Mesodermal cell (in vitro differentiated cells): ENCODE measurements at regions not wholly inside any gene's neighbourhood (a gene's known extent, or its start where the extent isn't known, plus 50 kb on each side); places are given as distances from the start of the nearest gene placed in this dataset.

ENCODE experiments used
- H3K27ac ChIP-seq: 2 replicates; pipeline ENCODE4 v1.7.0; 2013; ENCODE audit warnings: mild to moderate bottlenecking, low read depth, low read length, moderate library complexity; ENCODE audit not compliant: severe bottlenecking
- H3K36me3 ChIP-seq: 2 replicates; pipeline ENCODE4 v1.7.1; 2013; ENCODE audit warnings: mild to moderate bottlenecking, low read length, moderate library complexity; ENCODE audit not compliant: control insufficient read depth, insufficient read depth
- H3K4me1 ChIP-seq: one replicate; pipeline ENCODE4 v1.7.1; 2013; ENCODE audit warnings: mild to moderate bottlenecking, low read length; ENCODE audit not compliant: insufficient read depth, control insufficient read depth, poor library complexity, severe bottlenecking
- H3K4me3 ChIP-seq: 2 replicates; pipeline ENCODE4 v1.7.0; 2013; ENCODE audit warnings: low read length, control low read depth, mild to moderate bottlenecking; ENCODE audit not compliant: insufficient read depth, poor library complexity, severe bottlenecking; ENCODE audit errors: extremely low read depth
- H3K9me3 ChIP-seq: 2 replicates; pipeline ENCODE4 v1.7.1; 2013; ENCODE audit warnings: mild to moderate bottlenecking, low read length, moderate library complexity; ENCODE audit not compliant: control insufficient read depth
- WGBS, 2 experiments: methylation state at CpG; one replicate each; pipeline ENCODE4 v1.1.5; 2013; ENCODE audit warnings: missing lambda C conversion rate in 2 of 2; ENCODE audit not compliant: insufficient coverage in 2 of 2; 5-methylcytosine and 5-hydroxymethylcytosine counted together

DNA sequence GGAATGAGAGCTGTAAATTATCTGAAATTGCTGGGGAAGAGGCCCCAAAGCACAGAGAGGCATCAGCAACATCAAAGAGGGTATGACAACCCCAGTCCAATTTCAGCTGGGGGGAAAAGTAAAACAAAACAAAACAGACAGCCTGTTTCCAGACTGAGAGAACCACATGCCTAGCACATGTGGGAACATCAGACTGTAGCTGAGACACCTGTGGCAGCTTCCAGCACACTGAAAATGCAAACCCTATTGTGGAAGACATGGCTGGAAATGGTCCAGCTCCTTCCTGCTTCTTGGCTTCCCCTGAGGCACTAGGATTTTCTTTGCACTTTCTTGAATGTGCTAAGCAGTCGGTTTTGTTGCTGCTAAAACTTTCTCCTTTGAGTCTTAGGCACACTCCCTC lies 240.9 kb upstream of the STS start:
- H3K9me3 ChIP-seq, result no peaks in the 10 kb centered on the region
- no peaks in the 10 kb centered on the region for H3K4me1 ChIP-seq
- no peaks in the 10 kb centered on the region for H3K36me3 ChIP-seq
- WGBS, 2 experiments, result no CpG with 5 or more reads among the region's 1 CpG
- H3K4me3 ChIP-seq, result no peak overlapping the region
- H3K27ac ChIP-seq, result no peak overlapping the region

DNA sequence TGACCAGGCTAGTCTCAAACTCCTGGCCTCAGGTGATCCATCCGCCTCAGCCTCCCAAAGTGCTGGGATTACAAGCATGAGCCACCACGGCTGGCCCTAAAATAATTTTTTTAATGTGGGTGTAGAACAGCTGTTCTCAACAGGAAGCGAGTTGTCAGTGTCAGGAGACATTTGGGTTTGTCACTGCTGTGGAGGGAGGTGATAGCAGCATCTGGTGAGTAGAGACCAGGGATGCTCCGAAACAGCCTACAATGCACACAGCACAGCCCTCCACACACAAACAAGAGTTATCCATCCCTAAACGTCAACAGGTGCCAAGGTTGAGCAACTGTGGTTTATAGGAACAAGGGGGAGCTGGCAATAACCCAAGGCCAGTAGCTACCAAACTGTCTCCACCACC lies 243.4 kb upstream of the STS start:
- Histone ChIP-seq H3K9me3 (no peaks in the 10 kb centered on the region), H3K4me3 (no peak overlapping the region), H3K27ac (no peak overlapping the region), H3K4me1 (no peaks in the 10 kb centered on the region), H3K36me3 (no peaks in the 10 kb centered on the region)
- 95 to 100% methylated on average over 2 to 3 of the region's 5 CpGs for WGBS, 2 experiments

GRCh38 chrX:6898371-6898770 lies 249.1 kb upstream of the STS start:
- Histone ChIP-seq H3K36me3 (no peaks in the 10 kb centered on the region), H3K4me3 (no peak overlapping the region), H3K9me3 (no peaks in the 10 kb centered on the region), H3K27ac (no peak overlapping the region), H3K4me1 (no peaks in the 10 kb centered on the region)
- 80% methylated on average over 2 of the region's 3 CpGs; no CpG with 5 or more reads in 1 of the 2 experiments for WGBS, 2 experiments

GRCh38 chrX:6891404-6891803 lies 256.1 kb upstream of the STS start:
- H3K36me3 ChIP-seq, result no peaks in the 10 kb centered on the region
- H3K27ac ChIP-seq, result no peak overlapping the region
- 80% methylated on average over 1 of the region's 1 CpG; no CpG with 5 or more reads in 1 of the 2 experiments for WGBS, 2 experiments
- H3K9me3 ChIP-seq, result no peaks in the 10 kb centered on the region
- no peak overlapping the region for H3K4me3 ChIP-seq
- H3K4me1 ChIP-seq, result no peaks in the 10 kb centered on the region

- WGBS, 2 experiments, result no CpG with 5 or more reads among the region's 3 CpGs
- Histone ChIP-seq H3K4me1 (no peaks in the 10 kb centered on the region), H3K4me3 (no peak overlapping the region), H3K27ac (no peak overlapping the region), H3K36me3 (no peaks in the 10 kb centered on the region), H3K9me3 (no peaks in the 10 kb centered on the region)
Measured at GRCh38 chrX:6890544-6891261, 256.8 kb upstream of the STS start.

DNA sequence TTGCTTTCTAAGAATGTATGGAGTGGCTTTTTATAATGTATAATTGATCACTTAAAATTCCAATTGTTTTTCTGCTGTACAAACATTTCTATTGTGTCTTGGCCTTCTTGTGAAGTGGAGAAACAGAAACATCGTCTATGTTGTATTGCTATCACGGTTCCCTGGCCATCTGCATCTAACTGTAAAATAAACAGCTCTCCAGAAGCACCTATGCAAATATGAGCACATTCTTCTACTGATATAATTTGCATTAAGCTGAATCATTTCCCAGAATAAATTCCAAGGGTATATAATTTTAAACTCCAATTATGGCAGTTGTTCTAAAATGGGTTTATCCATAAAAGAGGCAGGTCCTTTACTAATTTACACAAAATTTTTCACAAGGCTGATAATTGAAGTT lies 261.6 kb upstream of the STS start:
- Histone ChIP-seq H3K27ac (no peak overlapping the region), H3K36me3 (no peaks in the 10 kb centered on the region), H3K9me3 (no peaks in the 10 kb centered on the region), H3K4me1 (no peaks in the 10 kb centered on the region), H3K4me3 (no peak overlapping the region)
- no CpG with 5 or more reads among the region's 2 CpGs for WGBS, 2 experiments

DNA sequence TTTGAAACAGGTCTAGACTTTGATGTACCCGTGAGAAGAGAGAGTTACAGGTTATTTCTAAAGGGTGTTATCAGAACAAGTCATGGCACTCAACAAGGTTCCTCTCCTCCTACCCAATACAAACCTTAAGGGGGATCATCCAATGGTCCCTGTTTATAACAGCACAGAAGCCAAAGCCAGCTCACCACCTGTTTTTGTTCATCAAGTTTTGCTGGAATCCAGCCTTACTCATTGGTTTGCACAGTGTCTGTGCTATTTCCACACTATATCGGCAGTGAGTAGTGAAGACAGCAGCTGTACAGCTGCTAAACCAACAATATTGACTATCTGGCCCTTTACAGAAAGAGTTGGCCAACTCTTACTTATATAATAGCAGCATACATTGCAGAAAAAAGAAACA lies 262.1 kb upstream of the STS start:
- Histone ChIP-seq H3K27ac (no peak overlapping the region), H3K4me1 (no peaks in the 10 kb centered on the region), H3K4me3 (no peak overlapping the region), H3K36me3 (no peaks in the 10 kb centered on the region), H3K9me3 (no peaks in the 10 kb centered on the region)
- no CpG with 5 or more reads among the region's 2 CpGs for WGBS, 2 experiments

GRCh38 chrX:6861456-6861855 lies 286.1 kb upstream of the STS start:
- H3K27ac ChIP-seq, result no peak overlapping the region
- no peaks in the 10 kb centered on the region for H3K4me1 ChIP-seq
- H3K9me3 ChIP-seq, result no peaks in the 10 kb centered on the region
- H3K4me3 ChIP-seq, result no peak overlapping the region
- H3K36me3 ChIP-seq, result no peaks in the 10 kb centered on the region
- WGBS, 2 experiments, result no CpG with 5 or more reads among the region's 5 CpGs

DNA sequence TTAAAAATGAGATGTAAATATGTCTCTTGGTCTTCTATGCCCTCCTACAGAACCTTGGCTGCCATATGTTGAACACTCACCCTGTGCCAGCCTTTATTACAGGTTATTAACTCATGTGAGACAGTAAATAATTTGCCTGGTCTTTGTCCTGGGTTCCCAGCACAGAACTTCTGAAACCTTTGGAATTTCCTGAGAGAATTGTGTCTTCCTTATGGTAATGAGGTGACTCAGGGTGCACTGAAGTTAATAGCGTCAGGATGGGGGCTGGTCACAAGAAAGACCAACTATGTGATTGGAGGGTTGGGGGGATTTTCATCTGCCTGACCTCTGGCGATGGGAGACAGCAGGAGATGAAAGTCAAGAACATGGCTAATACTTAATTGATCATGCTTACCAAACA lies 289.8 kb upstream of the STS start:
- no CpG with 5 or more reads among the region's 2 CpGs for WGBS, 2 experiments
- H3K4me3 ChIP-seq, result no peak overlapping the region
- H3K36me3 ChIP-seq, result no peaks in the 10 kb centered on the region
- H3K9me3 ChIP-seq, result no peaks in the 10 kb centered on the region
- no peaks in the 10 kb centered on the region for H3K4me1 ChIP-seq
- H3K27ac ChIP-seq, result no peak overlapping the region

DNA sequence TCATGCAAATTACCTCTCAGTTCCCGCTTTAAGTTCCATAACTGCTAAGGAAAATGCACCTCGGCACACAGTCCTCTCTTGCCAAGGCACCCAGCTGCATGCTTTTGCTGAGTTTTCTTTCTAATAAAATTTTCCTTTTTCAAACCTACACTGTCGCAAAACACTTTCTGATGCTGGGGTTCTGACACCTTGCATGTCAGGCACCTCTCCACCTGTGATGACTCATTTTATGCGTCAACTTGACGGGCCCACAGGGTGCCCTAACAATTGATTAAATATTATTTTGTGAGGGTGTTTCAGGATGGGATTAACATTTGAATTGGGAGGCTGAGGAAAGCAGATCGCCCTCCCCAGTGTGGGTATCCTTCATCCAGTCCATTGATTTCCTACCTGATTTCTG lies 291.0 kb upstream of the STS start:
- Histone ChIP-seq H3K4me1 (no peaks in the 10 kb centered on the region), H3K36me3 (no peaks in the 10 kb centered on the region), H3K9me3 (no peaks in the 10 kb centered on the region), H3K4me3 (no peak overlapping the region), H3K27ac (no peak overlapping the region)
- WGBS, 2 experiments, result 44 to 83% methylated on average over 2 of the region's 6 CpGs

DNA sequence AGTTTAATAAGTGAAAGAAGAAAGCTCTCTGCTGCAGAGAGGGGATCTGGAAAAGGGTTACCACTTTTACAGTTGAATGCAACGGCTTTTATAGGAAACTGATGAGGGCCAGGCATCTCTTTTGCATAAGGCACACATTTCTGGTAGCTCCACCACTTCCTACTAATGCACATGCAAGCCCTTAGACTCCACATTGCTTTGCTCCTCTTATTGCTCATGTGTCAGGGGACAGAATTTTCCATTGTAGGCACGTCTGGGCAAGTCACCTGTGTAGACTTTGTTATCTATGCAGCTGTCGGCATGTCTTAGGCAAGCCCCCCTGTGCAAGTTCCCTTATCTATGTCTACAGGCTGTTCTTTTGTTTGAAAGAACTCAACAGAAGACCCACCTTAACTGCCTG lies 294.6 kb upstream of the STS start:
- WGBS, 2 experiments, result 82% methylated on average over 2 of the region's 3 CpGs; no CpG with 5 or more reads in 1 of the 2 experiments
- Histone ChIP-seq H3K4me1 (peaks cover 6% of the 10 kb centered on the region), H3K9me3 (no peaks in the 10 kb centered on the region), H3K36me3 (no peaks in the 10 kb centered on the region), H3K27ac (no peak overlapping the region), H3K4me3 (no peak overlapping the region)
